Esophagus muscularis mucosa (tissue), 4 donors: ENCODE measurements at regions not wholly inside any gene's neighbourhood (a gene's known extent, or its start where the extent isn't known, plus 50 kb on each side); places are given as distances from the start of the nearest gene placed in this dataset.

Experiments used
- DNase-seq: peaks from one replicate; pipeline ENCODE4 v3.0.0-alpha.2; 2017; ENCODE audit errors: extremely low spot score
- H3K27ac ChIP-seq, 4 donors: fragments of 200-600 bp; sonication (generic); replicated peaks in 1 of 4; 1 replicate in 3 of 4; 2 replicates in 1 of 4; pipeline ENCODE4 v1.5.1; 2016 to 2019; ENCODE audit warnings: mild to moderate bottlenecking in 1 of 4
- H3K27me3 ChIP-seq, 4 donors: fragments of 200-600 bp; sonication (generic); one replicate each; pipeline versions ENCODE4 v1.5.1 to v1.6.0; 2016 to 2019
- H3K36me3 ChIP-seq, 4 donors: fragments of 200-600 bp; sonication (generic); one replicate each; pipeline ENCODE4 v1.5.1; 2016 to 2019
- H3K4me1 ChIP-seq, 4 donors: fragments of 200-600 bp; sonication (generic); one replicate each; pipeline ENCODE4 v1.5.1; 2016 to 2019
- H3K4me3 ChIP-seq, 4 donors: fragments of 200-600 bp; sonication (generic); 1 replicate in 2 of 4; 2 replicates in 2 of 4; pipeline ENCODE4 v1.5.1; 2016 to 2019; ENCODE audit warnings: mild to moderate bottlenecking in 4 of 4, moderate library complexity in 1 of 4
- H3K9me3 ChIP-seq, 4 donors: fragments of 200-600 bp; sonication (generic); 1 replicate in 3 of 4; 2 replicates in 1 of 4; pipeline ENCODE4 v1.5.1; 2016 to 2019
- EP300 ChIP-seq: sonication (generic); formaldehyde crosslinking; IDR thresholded peaks from one replicate; pipeline ENCODE4 v1.6.1; 2017; ENCODE audit warnings: antibody characterized with exemption
- POLR2A ChIP-seq: fragments of 450-650 bp; IDR thresholded peaks from one replicate; pipeline ENCODE4 v1.6.1; 2017; ENCODE audit warnings: antibody characterized with exemption, moderate library complexity, mild to moderate bottlenecking, low read depth
- POLR2AphosphoS5 ChIP-seq, 2 donors: sonication (generic); formaldehyde crosslinking; IDR thresholded peaks; one replicate each; pipeline ENCODE4 v1.6.1; 2017; ENCODE audit warnings: antibody characterized with exemption in 2 of 2
- WGBS: methylation state at CpG from one replicate; pipeline ENCODE4 v1.1.5; 2018; 5-methylcytosine and 5-hydroxymethylcytosine counted together
- intact Hi-C: fragments of 100-400 bp; cut with DNase I; formaldehyde crosslinking; loops from one replicate; pipeline ENCODE4 v1.15.1; 2023
- TF ChIP-seq, protein P1 (sequence below), 3 experiments: fragments of 200-600 bp in 2 of 3; fragments of 450-650 bp in 1 of 3; sonication (generic) in 2 of 3; IDR thresholded peaks; one replicate each; pipeline ENCODE4 v1.5.1; 2017 to 2019; ENCODE audit warnings: antibody characterized with exemption in 3 of 3, mild to moderate bottlenecking in 2 of 3, moderate library complexity in 1 of 3

DNA sequence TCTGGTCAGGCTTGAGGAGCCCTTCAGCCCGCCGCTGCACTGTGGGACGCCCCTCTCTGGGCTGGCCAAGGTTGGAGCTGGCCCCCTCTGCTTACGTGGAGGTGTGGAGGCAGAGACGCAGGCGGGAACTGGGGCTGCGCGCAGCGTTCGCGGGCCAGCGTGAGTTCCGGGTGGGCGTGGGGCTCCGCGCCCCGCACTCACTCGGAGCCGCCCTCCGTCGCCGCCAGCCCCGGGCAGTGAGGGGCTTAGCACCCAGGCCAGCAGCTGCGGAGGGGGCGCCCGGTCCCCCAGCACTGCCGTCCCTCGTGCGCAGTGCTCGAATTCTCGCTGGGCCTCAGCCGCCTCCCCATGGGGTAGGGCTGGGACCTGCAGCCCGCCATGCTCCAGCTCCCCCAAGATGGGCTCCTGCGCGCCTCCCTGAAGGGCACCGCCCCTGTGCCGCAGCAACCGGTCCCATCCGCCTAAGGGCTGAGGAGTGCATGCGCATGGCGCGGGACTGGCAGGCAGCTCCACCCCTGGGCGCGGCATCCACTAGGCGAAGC lies 695.9 kb downstream of the EPHA7 start:
- intact Hi-C loops, result no loop called here
- no peaks in the 10 kb centered on the region for H3K27me3 ChIP-seq
- WGBS, result 97% methylated on average over 24 of the region's 45 CpGs
- H3K4me3 ChIP-seq, result no peak overlapping the region
- peaks cover 0 to 10% (median 4%) of the 10 kb centered on the region in 4 donors for H3K9me3 ChIP-seq
- no peak overlapping the region for H3K27ac ChIP-seq
- TF ChIP-seq POLR2AphosphoS5 (IDR thresholded peaks at IDR 0.05), result no peak
- no peaks in the 10 kb centered on the region for H3K4me1 ChIP-seq
- H3K36me3 ChIP-seq, result no peaks in the 10 kb centered on the region
- DNase-seq, result no peak

DNA sequence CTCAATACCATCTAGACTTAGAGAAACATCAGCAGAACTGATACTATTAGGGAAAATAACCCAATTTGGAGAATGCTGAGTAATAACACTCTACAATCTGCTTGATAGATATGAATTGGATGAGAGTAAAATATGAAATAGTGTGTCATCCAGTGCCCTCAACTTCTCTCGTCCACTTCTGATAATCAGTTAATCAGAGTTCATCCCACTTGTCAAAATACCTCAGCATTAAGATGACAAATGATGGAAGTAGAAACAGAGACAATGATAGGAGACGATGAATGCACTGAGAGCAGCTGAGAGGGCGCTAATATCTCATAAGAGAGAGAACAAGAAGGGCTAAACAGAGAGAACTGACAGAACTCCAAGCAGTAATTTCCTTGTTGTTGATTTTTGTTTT lies 699.6 kb downstream of the EPHA7 start:
- intact Hi-C loops, result no loop called here

DNA sequence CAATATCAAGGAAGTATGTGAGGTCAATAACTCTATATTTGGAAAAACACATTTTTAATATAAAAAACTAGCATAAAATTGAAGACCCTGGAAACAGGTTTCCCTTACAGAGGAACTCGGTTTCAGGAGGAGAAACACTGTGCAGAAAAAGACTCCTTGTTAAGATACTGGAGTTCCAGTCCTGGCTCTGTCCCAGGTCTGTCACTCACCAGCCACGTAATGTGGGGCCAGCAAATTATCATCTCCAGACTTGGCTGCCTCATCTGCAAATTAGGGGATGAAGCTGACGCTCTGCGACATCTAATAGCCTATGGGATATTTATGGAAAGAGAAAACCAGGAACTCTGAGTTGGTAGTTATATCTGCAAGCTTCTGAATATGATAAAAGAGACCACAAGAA lies 702.7 kb downstream of the EPHA7 start:
- Histone ChIP-seq H3K27ac (no peak overlapping the region), H3K36me3 (no peaks in the 10 kb centered on the region), H3K4me1 (no peaks in the 10 kb centered on the region), H3K4me3 (no peak overlapping the region), H3K27me3 (no peaks in the 10 kb centered on the region), H3K9me3 (no peaks in the 10 kb centered on the region)
- WGBS, result 78% methylated on average over 4 of the region's 4 CpGs
- no peak for DNase-seq
- TF ChIP-seq, protein P1, sequence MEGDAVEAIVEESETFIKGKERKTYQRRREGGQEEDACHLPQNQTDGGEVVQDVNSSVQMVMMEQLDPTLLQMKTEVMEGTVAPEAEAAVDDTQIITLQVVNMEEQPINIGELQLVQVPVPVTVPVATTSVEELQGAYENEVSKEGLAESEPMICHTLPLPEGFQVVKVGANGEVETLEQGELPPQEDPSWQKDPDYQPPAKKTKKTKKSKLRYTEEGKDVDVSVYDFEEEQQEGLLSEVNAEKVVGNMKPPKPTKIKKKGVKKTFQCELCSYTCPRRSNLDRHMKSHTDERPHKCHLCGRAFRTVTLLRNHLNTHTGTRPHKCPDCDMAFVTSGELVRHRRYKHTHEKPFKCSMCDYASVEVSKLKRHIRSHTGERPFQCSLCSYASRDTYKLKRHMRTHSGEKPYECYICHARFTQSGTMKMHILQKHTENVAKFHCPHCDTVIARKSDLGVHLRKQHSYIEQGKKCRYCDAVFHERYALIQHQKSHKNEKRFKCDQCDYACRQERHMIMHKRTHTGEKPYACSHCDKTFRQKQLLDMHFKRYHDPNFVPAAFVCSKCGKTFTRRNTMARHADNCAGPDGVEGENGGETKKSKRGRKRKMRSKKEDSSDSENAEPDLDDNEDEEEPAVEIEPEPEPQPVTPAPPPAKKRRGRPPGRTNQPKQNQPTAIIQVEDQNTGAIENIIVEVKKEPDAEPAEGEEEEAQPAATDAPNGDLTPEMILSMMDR (IDR thresholded peaks at IDR 0.05), result no peak
- no peak for TF ChIP-seq POLR2AphosphoS5 (IDR thresholded peaks at IDR 0.05)
- no peak for TF ChIP-seq POLR2A
- no peak for TF ChIP-seq EP300
- intact Hi-C loops, result no loop called here

More for the DNA sequence above, 699.6 kb downstream of the EPHA7 start:
- no peak overlapping the region for H3K27ac ChIP-seq
- TF ChIP-seq, protein P1 (IDR thresholded peaks at IDR 0.05), result no peak
- no peak for TF ChIP-seq POLR2A
- TF ChIP-seq POLR2AphosphoS5 (IDR thresholded peaks at IDR 0.05), result no peak
- no peak for TF ChIP-seq EP300
- no peaks in the 10 kb centered on the region for H3K27me3 ChIP-seq
- no peak for DNase-seq
- no peaks in the 10 kb centered on the region for H3K36me3 ChIP-seq
- no peaks in the 10 kb centered on the region for H3K4me1 ChIP-seq
- H3K4me3 ChIP-seq, result no peak overlapping the region
- WGBS, result 75% methylated on average over 3 of the region's 3 CpGs
- peaks cover 0 to 10% (median 4%) of the 10 kb centered on the region in 4 donors for H3K9me3 ChIP-seq

DNA sequence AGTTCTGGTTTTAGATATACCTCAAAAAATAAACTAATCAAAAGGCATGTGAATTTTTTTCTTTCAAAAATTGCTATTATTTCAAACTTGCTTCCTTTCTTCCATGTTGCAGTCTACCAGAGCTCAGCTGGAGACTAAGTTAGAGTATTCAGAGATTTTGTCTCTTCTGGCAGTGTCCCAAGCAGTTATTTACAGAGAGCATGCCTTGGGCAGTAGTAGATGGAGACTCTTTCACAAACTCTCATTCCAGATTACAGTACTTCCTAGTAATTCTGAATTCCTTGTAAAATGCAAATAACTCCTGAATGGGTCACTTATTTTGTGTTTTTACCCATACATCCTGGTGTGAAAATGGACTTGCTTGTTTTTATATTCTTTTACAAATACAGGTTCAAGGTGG lies 703.4 kb downstream of the EPHA7 start:
- no peaks in the 10 kb centered on the region for H3K27me3 ChIP-seq
- no peak for DNase-seq
- intact Hi-C loops, result no loop called here

DNA sequence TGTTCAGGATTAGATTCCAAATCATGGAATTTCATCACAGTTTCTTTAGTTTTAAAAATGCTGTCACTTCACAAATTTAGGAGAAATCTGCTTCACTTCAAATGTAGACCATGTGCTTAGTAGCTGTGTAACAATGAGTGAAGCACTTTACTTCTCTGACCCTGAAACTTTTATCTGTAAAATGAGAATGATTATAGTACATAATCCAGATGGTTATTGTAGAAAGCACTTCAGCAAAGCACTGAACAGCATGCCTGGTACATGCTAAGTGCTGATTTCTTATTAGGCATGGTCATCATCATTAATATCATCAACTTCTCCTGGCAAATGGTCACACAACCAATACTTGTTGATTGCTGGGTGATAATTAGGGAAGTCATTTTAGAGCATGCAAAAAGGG lies 705.0 kb downstream of the EPHA7 start:
- Histone ChIP-seq H3K27me3 (no peaks in the 10 kb centered on the region), H3K9me3 (no peaks in the 10 kb centered on the region), H3K27ac (no peak overlapping the region), H3K4me1 (no peaks in the 10 kb centered on the region), H3K36me3 (no peaks in the 10 kb centered on the region), H3K4me3 (no peak overlapping the region)
- TF ChIP-seq EP300 (no peak), POLR2A (no peak), POLR2AphosphoS5 (IDR thresholded peaks at IDR 0.05) (no peak)
- TF ChIP-seq, protein P1 (IDR thresholded peaks at IDR 0.05), result no peak
- no peak for DNase-seq
- intact Hi-C loops, result no loop called here

More for the DNA sequence above, 703.4 kb downstream of the EPHA7 start:
- Histone ChIP-seq H3K9me3 (no peaks in the 10 kb centered on the region), H3K27ac (no peak overlapping the region), H3K4me3 (no peak overlapping the region), H3K4me1 (no peaks in the 10 kb centered on the region), H3K36me3 (no peaks in the 10 kb centered on the region)
- TF ChIP-seq POLR2AphosphoS5 (IDR thresholded peaks at IDR 0.05) (no peak), EP300 (no peak), POLR2A (no peak)
- TF ChIP-seq, protein P1 (IDR thresholded peaks at IDR 0.05), result no peak
